ENCODE measurements at regions not wholly inside any gene's neighbourhood (a gene's known extent, or its start where the extent isn't known, plus 50 kb on each side); places are given as distances from the start of the nearest gene placed in this dataset.

DNA sequence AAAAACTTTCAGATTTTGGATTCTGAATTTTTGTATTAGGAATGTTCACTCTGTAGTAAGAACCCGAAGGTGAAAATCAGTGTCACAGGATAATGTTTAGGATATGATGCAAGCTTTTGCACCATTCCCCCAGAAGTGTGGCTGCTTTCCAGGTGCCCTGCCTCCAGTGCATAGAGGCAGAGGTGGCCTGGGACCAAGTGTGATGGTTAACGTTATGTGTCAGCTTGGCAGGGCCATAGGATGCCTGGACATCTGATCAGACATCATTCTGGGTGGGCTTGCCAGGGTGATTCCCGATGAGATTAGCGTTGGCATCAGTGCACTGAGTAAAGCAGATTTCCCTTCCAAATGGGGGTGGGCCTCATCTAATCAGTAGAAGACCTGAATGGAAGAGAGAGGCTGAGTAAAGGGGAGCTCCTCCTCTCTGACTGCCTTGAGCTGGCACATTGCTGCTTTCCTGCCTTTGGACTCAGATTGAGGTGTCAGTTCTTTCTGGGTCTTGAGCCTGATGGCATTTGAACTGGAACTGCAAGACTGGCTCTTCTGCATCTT, 177.4 kb upstream of the HS6ST1 start:
- ATAC-seq (no peak), DNase-seq (ENCODE audit: low spot score) (no peak)
- intact Hi-C loops (cut with DNase I) = no loop called here

DNA sequence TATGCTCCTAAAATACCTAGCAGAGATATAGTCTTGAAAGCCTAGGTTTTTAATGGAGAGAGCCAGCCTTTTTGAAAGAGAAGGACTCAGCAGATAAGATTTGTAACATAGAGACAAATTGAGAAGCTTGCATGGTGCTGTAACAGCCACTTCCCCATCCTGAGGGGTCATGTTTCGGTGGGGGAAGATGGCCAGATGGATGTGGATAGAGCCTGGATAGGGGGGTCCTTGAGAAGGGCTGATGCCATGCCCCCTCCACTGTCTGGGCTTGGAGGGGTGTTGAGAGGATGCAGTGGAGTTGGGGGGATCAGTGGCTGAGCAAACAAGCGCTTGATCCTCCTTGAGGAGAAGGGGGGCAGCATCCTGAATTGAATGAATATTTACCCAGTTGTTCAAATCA, 178.0 kb upstream of the HS6ST1 start:
- ATAC-seq (no peak), DNase-seq (ENCODE audit: low spot score) (peak; percentile 30)
- intact Hi-C loops (cut with DNase I) = no loop called here

DNA sequence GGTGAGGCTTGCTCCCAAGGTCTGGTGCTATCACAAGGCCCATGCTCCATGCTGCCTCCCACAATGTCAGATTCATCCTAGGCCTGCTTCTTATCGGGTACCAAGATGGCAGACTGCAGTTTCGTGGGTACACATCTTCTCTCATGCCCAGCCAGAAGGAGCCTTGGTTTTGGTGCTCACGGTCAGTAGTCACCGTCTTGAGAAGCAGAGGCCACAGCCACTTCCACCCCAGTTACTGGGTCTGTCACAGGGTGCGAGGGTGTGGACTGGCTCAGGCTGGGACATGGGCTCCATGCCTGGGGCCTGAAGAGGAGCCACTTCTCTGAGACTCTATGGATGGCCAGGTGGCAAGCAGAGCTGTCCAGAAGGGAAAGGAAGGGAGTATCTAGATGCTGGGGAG, 178.8 kb upstream of the HS6ST1 start:
- DNase-seq (ENCODE audit: low spot score) (peak; percentile 42), ATAC-seq (no peak)
- intact Hi-C loops (cut with DNase I) = no loop called here

DNA sequence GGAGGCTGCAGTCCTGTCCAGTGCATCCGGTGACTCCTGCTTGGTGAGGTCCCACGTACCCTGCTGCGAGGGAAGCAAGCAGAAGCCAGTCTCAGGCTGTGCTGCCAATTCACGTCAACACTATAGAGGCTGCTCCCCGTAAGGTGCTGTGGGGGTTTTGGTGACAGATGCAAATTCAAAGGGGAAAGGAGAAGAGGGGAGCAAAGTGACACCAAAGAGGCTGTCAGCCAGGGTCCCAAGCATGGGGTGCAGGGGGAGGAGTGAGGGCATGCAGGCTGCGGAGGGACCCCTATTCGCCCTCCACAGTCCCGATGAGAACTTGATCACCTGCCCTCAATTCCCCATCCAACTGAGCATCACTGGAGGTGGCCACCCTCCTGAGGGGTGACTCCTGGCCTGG, 179.4 kb upstream of the HS6ST1 start:
- ATAC-seq = no peak
- intact Hi-C loops (cut with DNase I) = no loop called here
- no peak for DNase-seq (ENCODE audit: low spot score)

DNA sequence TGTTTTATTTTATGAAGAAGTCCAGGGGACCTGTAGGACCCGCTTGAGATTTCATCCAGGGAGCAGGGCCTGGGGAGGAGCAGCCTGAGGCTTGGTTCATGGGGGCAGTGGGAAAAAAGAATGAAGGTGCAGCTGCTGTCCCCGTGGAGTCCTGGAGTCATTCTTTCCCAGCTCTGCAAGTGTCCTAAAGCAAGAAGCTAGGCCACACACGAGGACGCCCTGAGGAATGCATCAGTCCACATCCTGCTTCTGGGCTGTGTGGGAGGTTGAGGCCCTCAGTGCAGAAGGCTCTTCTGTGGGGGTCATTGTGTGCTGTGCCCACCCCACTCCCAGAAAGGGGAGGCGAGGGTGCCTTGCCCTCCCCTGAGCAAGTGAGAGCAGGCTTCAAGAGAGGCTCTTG, 179.9 kb upstream of the HS6ST1 start:
- ATAC-seq (no peak), DNase-seq (ENCODE audit: low spot score) (no peak)
- intact Hi-C loops (cut with DNase I) = no loop called here

DNA sequence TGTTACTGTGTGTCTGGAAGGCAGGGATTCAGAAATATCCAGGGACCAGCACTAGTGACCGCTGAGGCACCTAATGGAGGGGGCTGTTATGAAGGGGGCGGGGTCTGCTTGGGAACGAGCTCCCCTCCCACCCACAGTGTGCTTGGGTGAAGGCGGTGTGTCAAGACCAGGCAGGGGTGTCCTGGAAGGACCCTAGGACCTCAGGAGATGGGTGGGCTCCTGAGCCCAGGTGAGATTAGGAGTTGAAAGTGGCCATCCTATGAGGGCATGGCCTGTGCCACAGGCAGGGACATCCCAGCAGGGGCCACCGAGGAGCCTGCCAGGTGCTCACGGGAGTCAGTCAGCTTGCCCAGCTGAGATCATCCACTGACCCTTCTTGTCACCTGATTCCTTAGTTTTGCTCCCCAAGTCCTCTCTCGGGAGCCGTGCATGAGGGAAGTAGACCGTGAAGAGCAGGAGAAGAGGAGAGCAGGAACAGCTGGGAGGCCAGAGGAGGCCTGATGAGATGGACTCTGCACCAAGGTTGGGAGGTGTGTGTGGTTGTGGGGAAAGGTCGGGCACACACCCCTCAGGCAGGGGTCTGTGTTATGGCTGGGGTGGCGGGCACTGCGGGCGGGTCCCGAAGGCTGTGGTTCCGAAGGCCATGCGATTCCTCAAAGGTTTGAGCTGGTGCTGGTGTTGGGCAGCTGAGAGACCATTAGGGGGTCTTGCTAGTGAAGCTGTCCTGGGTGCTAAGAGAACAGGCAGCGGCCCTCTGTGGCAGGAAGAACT, 180.9 kb upstream of the HS6ST1 start:
- intact Hi-C loops (cut with DNase I) = no loop called here
- no peak for ATAC-seq

DNA sequence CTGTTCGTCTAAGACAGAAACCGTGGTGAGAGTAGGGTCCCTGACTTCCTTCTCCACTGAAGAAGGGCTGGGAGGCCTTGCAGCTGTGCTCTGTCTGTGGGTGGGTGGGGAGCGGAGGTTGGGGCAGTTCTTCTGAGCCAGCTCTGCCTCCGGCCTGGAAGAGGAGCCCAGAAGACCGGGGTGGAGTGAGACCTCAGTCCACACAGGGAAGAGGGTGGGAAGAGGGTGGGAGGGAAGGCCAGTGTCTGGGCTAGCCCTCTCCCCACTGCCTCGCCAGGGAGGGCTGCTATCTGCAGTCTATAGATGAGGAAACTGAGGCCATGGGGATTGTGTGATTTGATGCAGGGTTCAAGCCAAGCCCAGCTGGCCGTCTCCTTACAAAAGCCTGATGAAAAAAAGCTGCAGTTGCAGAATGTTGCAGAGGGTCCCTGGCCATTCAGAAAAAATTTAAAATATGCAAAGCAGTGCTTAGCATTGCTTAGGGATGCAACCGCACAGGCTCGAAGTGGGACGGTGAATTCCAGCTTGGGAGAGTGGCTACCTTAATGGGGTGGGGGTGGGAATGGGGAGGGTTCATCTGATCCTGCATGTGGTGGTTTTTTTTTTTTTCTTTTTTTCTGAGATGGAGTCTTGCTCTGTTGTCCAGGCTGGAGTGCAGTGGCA, 181.6 kb upstream of the HS6ST1 start:
- ATAC-seq (no peak), DNase-seq (ENCODE audit: low spot score) (peak; percentile 33)
- intact Hi-C loops (cut with DNase I) = no loop called here

More for the DNA sequence above, 180.9 kb upstream of the HS6ST1 start:
- no peak for DNase-seq (ENCODE audit: low spot score)

DNA sequence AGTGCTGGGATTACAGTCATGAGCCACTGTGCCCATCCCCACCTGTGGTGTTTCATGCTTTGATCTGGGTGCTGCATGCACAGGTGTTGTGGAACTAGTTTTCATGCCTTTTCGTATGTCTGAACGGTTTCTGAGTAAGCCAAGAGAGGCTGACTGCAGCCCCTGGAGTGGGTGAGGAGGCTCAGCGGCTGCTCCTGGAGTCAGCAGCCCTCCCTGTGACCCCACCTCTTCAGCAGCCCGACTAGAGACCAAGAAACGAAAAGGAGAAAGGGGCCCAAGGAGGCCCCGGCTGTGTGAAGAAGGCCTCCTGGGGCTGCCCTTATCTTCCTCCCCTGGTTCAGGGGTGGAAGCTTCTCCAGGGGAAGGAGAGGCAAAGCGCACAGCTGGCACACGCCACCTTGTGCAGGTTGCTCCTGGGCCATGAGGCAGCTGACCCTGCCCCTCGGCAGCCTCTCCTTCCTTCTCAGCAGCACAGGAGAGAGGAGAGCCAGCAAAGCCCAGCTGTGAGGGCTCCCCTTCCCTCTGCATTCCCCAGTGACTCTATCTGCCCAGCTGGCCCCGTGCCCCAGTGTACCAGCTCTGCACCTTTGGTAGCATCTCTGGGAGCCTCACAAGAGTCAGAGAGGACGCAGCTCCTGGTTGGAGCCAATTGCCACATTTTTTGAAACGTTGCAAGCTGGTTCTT, 182.5 kb upstream of the HS6ST1 start:
- intact Hi-C loops (cut with DNase I) = no loop called here
- DNase-seq (ENCODE audit: low spot score) (peak; percentile 32), ATAC-seq (no peak)

DNA sequence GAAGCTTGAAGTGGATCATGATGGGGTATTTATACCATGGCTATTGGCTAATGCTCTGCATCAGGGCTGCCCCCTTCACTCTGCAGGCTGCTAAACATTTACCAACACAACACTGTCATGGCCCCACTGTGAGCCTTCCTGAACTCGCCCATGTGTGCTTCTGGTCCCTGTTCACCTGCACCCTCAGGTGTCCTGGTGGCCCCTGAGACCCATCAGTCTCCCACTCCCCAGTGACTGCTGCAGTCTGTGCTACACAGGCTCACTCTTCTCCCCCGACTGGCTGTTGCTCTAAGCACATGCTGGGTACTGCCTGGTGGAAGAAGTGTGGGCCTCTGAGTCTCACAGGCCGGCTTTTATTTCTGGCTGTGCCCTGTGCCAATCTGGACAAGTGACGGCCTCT, 183.0 kb upstream of the HS6ST1 start:
- ATAC-seq (no peak), DNase-seq (ENCODE audit: low spot score) (peak; percentile 43)

DNA sequence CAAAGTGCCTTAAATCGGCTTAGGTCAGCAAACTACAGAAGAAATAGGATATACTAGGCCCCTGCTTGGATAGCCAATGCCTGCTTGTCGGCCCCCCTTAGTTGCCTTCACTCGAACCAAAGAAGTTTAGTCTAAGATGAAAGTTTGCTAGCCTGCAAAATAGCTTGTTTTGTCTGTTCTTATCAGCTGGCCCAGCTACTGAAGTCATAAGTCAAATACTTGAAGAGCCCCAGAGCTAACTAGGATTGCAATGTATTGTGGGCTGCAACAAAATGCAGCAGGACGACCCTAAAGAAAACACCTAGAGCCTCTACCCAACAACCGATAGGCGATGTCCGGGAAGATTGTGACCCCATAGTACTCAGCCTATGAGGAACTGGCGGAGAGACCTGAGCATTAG, 183.5 kb upstream of the HS6ST1 start:
- intact Hi-C loops (cut with DNase I) = no loop called here
- DNase-seq (ENCODE audit: low spot score) (no peak), ATAC-seq (no peak)

More for the DNA sequence above, 183.0 kb upstream of the HS6ST1 start:
- intact Hi-C loops (cut with DNase I) = no loop called here

DNA sequence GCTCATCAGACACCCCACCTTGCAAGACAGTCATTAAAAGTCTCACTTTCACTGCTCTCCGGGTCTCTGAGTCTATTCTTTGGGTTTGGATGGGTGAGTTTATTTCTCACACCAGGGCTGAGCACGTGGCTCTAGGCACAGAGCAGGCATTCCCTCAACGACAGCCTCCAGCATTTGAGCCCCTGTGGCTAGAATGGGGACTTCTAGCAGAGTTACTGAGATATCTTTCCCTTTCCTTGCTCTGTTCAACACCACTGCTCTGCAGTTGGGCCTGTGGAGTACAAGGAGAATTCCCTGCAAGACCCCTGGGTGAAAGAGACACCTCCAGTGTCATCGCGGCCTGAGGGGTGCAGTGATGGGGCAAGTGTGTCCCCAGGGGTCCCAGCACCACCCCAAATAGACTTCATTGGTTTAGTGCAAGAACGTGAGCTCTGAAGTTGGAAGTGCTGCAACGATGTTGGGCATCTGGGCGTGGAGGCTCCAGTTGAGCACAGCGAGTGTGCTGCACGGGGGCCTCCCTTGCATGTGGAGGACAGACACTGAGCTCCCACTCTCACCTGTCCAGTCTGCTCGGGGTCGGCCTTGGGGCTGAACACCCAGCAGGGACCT, 184.1 kb upstream of the HS6ST1 start:
- intact Hi-C loops (cut with DNase I) = no loop called here

DNA sequence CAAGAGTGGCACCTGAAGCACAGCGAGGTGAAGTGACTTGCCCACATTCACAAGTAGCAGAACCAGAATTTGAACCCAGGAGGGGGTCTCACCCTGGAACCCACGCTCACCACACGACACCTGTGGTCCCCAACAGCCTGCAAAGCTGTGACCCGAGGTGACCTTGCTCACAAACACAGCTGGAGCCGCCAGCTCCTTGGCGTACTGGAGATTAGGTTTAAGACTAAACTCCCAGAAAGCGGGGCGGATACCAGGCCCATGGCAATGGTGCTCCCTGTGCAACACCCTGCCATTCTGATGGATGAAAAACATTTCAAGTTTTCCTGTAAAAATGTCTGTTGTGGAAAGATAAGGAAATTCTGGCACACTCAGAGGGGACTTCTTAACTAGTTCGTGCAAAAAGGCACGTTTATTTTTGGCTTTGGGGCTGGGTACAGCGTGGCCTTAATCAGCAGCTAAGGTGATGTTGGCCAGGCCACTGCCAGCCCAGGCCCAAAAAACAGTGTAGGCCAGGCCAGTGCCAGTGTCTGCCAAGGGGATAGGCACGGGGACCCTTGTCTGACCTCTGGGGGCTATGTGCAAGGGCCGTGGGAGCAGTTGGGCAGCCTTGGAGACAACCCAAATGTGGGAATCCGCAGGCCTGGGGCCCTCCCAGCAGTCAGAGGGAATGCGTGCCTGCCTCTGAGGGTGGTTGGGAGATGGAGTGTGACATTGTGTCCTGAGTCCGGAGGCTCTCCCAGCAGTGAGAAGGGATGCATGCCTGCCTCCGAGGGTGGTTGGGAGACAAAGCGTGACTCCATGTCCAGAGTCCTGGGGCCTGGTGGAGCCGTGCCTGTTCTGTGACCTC, 185.0 kb upstream of the HS6ST1 start:
- peak; percentile 36 for DNase-seq (ENCODE audit: low spot score)
- intact Hi-C loops (cut with DNase I) = no loop called here
- no peak for ATAC-seq

More for the DNA sequence above, 184.1 kb upstream of the HS6ST1 start:
- DNase-seq (ENCODE audit: low spot score) (peak; percentile 48), ATAC-seq (no peak)

DNA sequence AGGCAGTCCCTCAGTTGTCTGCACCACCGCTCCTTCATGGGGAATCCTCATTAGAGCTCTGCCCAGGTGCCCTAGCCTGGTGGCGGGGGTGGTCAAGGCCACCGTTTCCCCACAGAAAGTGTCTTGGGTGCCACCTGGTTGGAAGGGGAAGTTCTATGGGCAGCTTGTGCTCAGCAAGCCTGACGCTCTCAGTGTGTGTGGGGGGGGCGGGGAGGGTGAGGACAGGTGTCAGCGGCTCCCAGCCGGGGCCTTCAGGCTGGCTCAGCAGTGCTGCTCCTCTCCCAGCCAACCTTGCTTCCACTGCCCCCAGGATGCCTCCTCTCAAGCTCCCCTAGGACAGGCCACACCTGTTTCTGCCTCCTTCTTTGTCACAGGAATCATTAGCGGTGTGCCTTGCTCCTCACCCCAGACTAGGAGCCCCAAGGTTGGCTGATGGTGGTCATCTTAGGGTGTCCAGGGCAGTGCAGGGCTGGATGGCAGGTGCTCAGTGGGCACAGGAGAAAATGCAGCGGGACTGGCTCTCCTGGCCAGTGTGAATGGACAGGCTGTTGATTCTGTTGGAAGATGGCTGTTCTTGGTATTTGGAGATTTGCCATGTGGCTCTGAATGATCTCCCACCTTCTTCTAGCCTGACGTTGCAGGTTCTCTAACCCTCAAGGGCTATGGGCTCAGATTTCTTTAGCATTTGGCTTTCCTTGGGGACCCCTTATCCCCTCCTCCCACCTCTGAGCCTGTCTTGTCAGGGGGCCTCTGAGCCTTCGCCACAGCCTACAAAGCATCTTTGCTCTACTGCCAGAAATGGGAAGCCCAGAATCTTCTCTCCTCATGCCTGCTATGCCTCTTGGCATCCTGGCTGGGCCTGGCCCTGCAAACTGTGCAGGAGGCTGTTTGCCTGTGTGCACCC, 185.8 kb upstream of the HS6ST1 start:
- DNase-seq (ENCODE audit: low spot score) (peak; percentile 42), ATAC-seq (no peak)
- intact Hi-C loops (cut with DNase I) = no loop called here

DNA sequence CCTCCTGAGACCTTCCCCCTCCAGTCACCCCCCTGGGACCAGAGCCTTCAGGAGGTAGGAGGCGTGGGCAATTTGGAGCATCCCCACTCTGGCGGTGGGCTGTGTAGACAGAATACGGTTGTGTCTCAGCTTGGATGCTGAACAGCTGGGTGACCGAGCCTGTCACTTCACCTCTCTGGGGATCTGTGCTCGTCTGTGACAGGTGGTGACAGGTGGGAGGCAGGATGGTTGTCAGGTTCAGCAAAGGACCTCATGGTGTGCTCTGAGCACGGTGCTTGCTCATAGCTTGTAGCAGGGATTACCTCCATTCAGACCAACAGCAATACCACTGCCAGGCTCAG, 186.5 kb upstream of the HS6ST1 start:
- peak; percentile 34 for DNase-seq (ENCODE audit: low spot score)
- ATAC-seq = no peak
- intact Hi-C loops (cut with DNase I) = no loop called here

DNA sequence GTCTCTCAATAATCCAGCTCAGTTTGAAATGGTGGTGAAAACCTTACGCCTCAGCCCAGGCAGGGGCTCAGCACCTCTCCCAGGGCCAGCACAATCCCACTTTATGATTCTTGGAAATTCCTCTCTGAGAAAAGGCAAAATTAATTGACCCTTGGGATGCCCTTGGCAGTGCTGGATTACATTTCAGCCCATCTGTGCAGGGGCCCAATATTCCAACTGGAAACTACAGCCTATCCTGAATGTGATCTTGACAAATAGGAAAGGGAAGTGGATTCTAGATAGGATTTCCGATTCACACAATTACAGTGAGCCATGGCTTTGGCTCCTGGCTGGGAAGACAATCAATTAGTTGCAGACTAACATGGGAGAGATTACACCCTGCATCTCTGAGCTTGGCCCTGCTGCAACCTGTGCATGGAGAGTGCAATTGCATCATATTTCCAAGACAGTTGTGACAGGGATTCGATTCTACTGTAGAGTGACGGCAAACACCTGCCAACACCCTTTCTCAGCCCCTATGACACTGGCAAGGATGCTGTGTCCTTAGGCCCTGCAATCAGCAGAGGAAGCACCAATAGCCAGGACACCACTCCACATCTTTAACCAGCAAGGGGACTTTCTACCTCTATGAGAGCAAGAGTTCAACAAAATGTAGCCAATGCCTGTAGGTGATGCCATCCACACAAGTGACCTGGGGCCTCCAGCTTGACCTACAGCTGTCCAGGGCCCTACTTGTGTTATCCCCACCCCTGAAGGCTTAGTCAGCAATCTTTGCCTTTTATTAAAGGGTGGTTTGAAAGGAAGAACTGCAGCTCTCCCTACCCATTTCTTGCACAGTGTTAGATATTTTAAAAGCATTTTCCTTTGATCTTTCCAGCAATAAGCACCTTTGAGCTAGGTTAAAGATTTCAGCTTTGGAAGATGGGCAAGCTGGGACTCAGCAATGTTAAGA, 187.2 kb upstream of the HS6ST1 start:
- DNase-seq (ENCODE audit: low spot score) (no peak), ATAC-seq (no peak)
- intact Hi-C loops (cut with DNase I) = no loop called here

DNA sequence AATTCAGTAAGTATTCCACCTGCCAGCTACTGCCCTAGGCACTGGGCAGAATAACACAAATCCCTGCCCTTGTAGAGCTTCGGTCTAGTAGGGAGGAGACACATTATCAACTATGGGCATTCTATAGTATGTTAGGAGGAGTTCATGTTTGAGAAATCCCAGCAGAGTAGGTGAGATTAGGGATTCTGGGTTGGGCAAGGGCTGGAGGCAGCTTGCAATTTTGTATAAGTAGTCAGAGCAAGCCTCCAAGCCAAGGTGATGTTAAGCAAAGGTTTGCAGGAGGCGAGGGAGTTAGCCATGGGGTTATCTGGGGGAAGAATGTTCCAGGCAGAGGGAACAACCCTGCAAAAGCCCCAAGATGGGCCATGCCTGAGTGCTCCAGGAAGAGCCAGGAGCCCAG, 187.9 kb upstream of the HS6ST1 start:
- intact Hi-C loops (cut with DNase I) = no loop called here
- no peak for ATAC-seq
- DNase-seq (ENCODE audit: low spot score) = no peak

Measured in sciatic nerve (tissue), 2 donors.